Urinary bladder (tissue), 3 donors: ENCODE measurements at regions not wholly inside any gene's neighbourhood (a gene's known extent, or its start where the extent isn't known, plus 50 kb on each side); places are given as distances from the start of the nearest gene placed in this dataset.
"Not testable (repeated sequence)": the region's sequence is repeated elsewhere in the genome, so short reads cannot be mapped to it uniquely, and the experiment has no call there.

ENCODE experiments used
- DNase-seq: peaks from one replicate; pipeline ENCODE4 v3.0.0-alpha.2; 2015; ENCODE audit errors: extremely low spot score
- H3K27ac ChIP-seq: one replicate; pipeline ENCODE4 v1.5.1; 2013; ENCODE audit warnings: low read depth, mild to moderate bottlenecking, moderate library complexity
- H3K36me3 ChIP-seq: one replicate; pipeline ENCODE4 v1.6.1; 2013; ENCODE audit warnings: mild to moderate bottlenecking, moderate library complexity; ENCODE audit not compliant: insufficient read depth
- H3K4me1 ChIP-seq: one replicate; pipeline ENCODE4 v1.6.1; 2013; ENCODE audit warnings: mild to moderate bottlenecking, moderate library complexity; ENCODE audit not compliant: insufficient read depth
- H3K4me3 ChIP-seq: one replicate; pipeline ENCODE4 v1.5.1; 2013; ENCODE audit warnings: low read depth, low read length
- WGBS: extraction: QIAGEN DNeasy Blood & Tissue Kit; methylation state at CpG from one replicate; pipeline ENCODE4 v1.1.7; 2013; 5-methylcytosine and 5-hydroxymethylcytosine counted together
- donor health status: healthy with polysubstance abuse.
- donor health status: healthy.

DNA sequence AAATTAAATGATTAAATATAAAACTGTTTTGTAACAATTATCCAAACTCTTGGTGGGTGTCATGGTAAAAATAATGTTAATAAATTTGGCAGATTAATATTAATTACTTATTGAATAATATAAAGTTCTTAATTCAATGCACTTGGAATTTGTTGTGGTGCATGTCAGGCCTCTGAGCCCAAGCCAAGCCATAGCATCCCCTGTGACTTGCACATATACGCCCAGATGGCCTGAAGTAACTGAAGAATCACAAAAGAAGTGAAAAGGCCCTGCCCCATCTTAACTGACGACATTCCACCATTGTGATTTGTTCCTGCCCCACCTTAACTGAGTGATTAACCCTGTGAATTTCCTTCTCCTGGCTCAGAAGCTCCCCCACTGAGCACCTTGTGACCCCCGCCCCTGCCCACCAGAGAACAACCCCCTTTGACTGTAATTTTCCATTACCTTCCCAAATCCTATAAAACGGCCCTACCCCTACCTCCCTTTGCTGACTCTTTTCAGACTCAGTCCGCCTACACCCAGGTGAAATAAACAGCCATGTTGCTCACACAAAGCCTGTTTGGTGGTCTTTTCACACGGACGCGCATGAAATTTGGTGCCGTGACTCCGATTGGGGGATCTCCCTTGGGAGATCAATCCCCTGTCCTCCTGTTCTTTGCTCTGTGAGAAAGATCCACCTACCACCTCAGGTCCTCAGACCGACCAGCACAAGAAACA lies 562.9 kb downstream of the HTR7 start:
- not testable (repeated sequence) for H3K27ac ChIP-seq, H3K36me3 ChIP-seq, DNase-seq, H3K4me1 ChIP-seq, H3K4me3 ChIP-seq
- 94% methylated on average over 11 of the region's 11 CpGs for WGBS

DNA sequence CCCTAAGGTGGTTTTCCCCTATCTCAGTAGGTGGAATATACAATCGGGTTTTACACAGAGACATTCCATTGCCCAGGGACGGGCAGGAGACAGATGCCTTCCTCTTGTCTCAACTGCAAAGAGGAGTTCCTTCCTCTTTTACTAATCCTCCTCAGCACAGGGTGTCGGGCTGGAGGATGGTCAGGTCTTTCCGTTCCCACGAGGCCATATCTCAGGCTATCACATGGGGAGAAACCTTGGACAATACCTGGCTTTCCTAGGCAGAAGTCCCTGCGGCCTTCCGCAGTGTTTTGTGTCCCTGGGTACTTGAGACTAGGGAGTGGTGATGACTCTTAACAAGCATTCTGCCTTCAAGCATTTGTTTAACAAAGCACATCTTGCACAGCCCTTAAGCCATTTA lies 555.8 kb downstream of the HTR7 start:
- not testable (repeated sequence) for H3K36me3 ChIP-seq, H3K27ac ChIP-seq, H3K4me3 ChIP-seq, H3K4me1 ChIP-seq, DNase-seq
- whole genome bisulfite sequencing, result 59% methylated on average over 7 of the region's 7 CpGs

DNA sequence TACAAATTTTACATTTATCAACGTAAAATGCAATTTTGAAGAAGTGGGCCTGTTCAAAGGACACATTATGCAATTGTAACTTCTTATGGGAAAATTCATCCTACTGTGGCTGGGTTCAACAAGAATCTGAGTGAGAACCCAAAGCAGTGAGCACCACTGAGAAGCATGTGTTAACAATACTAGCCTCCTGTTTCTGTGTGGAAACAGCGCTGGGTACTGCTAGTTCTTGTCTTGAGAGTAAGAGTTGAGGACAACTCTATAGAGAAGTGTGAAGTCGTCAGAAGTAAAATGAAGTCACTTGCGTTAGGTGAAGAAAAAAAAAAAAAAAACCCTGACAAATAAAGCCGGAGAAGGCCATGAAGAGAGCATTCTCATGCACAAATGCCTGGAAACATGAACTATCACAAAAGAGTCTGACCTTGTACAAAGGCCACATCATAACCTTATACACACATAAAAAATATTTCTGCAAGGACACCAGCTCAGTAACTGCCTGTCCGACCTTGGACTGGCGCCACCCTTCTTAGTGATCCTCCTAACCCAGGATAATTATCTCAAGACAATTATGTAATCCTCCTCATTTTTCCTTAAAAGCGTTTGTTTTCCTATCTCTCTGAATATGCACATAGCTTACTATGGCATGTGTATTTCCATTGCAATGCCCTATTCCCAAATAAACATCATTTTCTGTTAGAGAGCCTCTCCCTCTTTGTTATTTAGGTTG lies 554.9 kb downstream of the HTR7 start:
- H3K4me1 ChIP-seq, result no peaks in the 10 kb centered on the region

DNA sequence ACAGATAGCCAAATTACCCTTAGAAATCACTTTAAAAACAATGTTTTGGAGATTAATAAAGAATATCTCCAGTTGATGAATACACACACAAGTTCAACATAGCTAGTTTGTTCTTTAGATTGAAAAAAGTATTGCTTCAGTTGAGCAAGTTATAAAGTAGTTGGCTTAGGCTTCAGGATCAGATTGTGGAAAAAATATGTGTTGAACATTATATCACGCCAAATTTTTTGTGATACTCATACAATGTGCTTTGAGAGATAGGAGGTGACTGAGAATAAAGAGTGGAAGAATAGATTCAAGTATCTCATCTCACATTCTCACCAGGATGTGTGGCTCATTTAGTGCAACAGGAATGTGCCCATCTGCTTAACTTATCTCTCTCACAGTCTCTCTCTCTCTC lies 553.3 kb downstream of the HTR7 start:
- Histone ChIP-seq H3K27ac (no peak overlapping the region), H3K4me1 (no peaks in the 10 kb centered on the region), H3K36me3 (no peaks in the 10 kb centered on the region), H3K4me3 (no peak overlapping the region)
- DNase-seq, result no peak
- WGBS, result 2% methylated on average over 1 of the region's 1 CpG

More for the DNA sequence above, 554.9 kb downstream of the HTR7 start:
- H3K27ac ChIP-seq, result no peak overlapping the region
- H3K4me3 ChIP-seq, result no peak overlapping the region
- no peaks in the 10 kb centered on the region for H3K36me3 ChIP-seq
- WGBS, result 84% methylated on average over 8 of the region's 8 CpGs
- no peak for DNase-seq

DNA sequence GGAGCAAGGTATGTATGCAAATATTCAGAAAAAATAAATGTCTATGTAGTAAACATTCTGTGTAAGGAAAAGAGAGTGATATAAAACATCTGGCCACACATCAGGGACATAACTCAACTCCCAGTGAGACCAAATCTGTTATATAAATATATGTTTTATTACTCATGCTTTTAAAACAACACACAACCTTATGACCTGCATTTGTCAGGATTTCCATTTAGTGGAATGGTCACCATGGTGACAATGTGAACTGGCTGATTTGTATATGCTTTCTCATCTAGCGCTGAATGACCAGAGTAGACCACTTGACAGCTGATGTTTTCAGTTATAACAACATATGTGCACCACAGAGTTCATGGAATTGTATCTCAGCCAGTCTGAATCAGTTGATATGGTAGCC lies 551.7 kb downstream of the HTR7 start:
- no peak overlapping the region for H3K27ac ChIP-seq
- H3K36me3 ChIP-seq, result no peaks in the 10 kb centered on the region
- 54% methylated on average over 1 of the region's 1 CpG for WGBS
- no peaks in the 10 kb centered on the region for H3K4me1 ChIP-seq
- H3K4me3 ChIP-seq, result no peak overlapping the region
- no peak for DNase-seq

DNA sequence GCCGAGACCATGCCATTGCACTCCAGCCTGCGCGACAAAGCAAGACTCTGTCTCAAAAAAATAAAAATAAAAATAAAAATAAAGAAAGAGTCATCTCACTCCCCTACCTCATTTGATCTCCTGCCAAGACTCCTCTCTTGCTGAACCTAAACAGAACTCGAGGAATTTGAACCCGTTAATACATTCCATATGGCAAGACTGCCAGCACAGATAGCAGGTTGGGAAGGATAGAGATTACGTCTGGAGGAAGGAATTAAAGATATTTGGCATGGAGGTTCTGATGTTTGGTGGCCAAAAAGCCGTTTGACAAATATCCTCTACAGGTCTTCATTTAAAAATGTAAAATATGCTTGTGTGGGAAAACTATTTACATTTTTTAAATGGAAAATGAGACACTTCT lies 549.6 kb downstream of the HTR7 start:
- H3K27ac ChIP-seq, result no peak overlapping the region
- no peak for DNase-seq
- WGBS, result 46% methylated on average over 7 of the region's 7 CpGs

DNA sequence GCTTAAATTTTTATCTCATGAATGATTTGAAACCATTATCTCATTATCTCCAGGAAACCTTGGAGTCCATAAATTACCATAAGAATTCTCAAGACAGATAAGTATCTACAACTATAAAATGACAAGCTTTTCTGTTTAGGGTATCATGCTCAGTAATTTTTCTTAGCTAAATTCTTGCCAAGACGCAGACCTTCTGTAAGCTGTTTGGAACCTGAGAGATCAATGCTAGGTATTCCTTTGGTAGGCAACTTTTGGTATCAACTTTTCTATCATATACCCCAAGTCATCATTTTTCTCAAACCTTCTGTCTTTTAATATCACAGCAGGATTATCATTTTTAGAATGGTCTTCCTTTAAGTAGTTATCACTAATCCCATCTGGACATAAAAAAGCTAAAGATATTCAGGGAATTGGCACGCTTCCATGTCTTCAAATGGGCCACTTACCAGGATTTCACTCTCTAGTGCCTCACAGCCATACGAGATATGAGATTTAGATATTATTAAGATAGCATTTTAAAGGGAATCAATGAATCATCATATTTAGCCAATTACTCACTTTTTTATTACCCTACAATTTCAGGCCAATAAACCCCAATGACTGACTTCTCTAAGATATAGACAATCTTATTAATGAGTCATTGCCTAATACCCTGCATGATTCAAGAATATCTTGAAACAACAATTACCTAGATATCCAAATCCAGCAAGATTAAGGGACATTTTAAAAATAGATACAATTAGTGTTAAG lies 544.1 kb downstream of the HTR7 start:
- H3K36me3 ChIP-seq, result no peaks in the 10 kb centered on the region
- H3K4me3 ChIP-seq, result no peak overlapping the region
- H3K27ac ChIP-seq, result no peak overlapping the region
- no peak for DNase-seq
- H3K4me1 ChIP-seq, result no peaks in the 10 kb centered on the region
- 62% methylated on average over 3 of the region's 3 CpGs for WGBS

More for the DNA sequence above, 549.6 kb downstream of the HTR7 start:
- Histone ChIP-seq H3K4me3 (no peak overlapping the region), H3K36me3 (no peaks in the 10 kb centered on the region), H3K4me1 (no peaks in the 10 kb centered on the region)

DNA sequence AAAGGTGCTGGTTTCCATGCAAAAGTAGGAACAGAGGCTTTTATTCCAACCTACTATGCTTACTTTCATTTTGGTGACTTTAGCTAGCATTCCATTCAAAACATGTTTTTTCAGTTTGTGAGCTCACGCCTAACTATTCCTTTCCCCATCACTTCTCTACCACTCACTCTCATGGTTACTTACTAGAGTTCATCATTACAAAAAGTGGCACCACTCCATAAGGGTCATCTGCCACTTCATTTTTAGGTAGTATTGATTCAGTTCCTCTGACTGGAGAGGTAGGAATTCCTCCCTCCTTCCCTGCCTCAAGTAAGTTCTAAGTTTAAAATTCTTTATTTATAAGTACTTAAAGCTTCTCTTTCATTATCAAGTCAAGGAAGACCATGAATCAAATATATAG lies 543.1 kb downstream of the HTR7 start:
- no peak overlapping the region for H3K4me3 ChIP-seq
- H3K27ac ChIP-seq, result no peak overlapping the region
- no peaks in the 10 kb centered on the region for H3K4me1 ChIP-seq
- DNase-seq, result no peak
- WGBS, result 92% methylated on average over 1 of the region's 1 CpG
- H3K36me3 ChIP-seq, result no peaks in the 10 kb centered on the region

DNA sequence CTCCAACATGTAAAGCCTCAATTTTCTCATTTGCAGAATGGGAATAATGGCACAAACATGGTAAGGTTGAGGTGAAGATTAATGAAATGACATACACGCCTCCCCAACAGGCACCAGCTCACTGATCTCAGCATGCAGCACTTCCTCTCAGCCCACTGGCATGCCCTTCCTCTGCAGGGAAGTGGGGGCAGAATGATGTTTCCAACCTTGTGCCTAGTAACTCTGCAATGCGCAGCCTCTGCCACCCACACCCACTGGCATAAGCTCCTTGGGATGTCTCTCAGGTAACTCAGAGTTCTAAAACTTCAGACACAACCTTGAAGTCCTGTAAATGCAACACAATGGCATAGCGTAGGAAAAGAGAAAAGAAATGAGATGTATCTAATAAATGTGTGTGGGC lies 540.7 kb downstream of the HTR7 start:
- no peak overlapping the region for H3K27ac ChIP-seq
- no peaks in the 10 kb centered on the region for H3K4me1 ChIP-seq
- WGBS, result 95% methylated on average over 3 of the region's 3 CpGs
- no peak overlapping the region for H3K4me3 ChIP-seq
- no peaks in the 10 kb centered on the region for H3K36me3 ChIP-seq
- DNase-seq, result no peak

DNA sequence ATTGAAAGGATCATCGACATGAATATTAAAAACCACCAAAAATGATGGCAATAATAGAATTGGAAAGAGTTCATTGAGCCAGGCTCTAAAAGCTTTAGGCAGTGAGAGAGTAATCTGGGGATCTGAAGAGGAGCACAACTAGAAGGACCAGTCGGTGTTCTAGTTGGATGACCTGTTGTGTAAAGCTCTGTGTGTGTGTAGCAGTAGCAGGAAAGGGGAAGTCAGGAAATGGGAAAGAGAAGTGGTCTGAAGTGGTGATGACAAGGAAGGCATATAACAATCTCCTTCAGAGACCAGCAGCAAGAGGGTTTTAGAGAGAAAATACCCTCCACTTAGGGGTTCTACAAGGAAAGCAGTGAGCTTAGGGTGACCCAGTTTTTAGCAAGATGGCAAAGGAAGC lies 539.2 kb downstream of the HTR7 start:
- Histone ChIP-seq H3K4me1 (no peaks in the 10 kb centered on the region), H3K27ac (no peak overlapping the region), H3K36me3 (no peaks in the 10 kb centered on the region), H3K4me3 (no peak overlapping the region)
- no peak for DNase-seq
- 92% methylated on average over 2 of the region's 2 CpGs for WGBS

DNA sequence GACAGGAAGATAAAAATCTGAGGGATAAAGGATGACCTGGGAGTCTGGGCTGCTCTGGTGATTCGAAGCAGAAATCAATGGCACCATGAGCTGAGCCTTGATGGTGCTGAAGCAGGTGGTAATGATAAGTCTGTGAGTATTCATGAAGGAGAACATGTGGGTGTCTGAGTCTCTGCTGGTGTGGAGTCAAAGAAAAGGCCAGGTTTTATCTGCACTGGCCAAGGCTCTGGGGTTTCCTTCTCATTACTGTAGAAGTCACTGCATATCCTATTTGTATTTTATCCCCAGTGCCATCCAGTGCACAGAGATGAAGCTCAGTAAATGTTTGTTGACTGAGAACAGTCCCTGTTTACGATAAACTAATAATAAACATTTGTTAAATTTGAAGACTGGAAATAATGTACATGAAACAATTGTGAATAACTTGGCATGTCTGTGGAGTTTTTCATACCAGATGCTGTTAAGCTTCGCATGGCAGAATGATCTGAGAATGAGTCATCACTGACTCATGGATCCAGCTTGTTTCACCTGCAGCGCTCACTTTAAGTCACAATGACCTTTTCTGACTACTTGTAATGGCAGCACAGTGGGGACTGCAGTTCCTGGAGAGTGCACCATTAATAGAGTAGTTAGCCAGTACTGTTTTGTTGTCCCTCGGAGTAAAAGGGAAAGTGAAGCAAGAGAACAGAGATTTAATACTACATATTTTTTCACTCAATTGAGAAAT lies 538.5 kb downstream of the HTR7 start:
- Histone ChIP-seq H3K27ac (no peak overlapping the region), H3K4me3 (no peak overlapping the region), H3K4me1 (no peaks in the 10 kb centered on the region), H3K36me3 (no peaks in the 10 kb centered on the region)
- no peak for DNase-seq
- WGBS, result 52% methylated on average over 5 of the region's 5 CpGs

DNA sequence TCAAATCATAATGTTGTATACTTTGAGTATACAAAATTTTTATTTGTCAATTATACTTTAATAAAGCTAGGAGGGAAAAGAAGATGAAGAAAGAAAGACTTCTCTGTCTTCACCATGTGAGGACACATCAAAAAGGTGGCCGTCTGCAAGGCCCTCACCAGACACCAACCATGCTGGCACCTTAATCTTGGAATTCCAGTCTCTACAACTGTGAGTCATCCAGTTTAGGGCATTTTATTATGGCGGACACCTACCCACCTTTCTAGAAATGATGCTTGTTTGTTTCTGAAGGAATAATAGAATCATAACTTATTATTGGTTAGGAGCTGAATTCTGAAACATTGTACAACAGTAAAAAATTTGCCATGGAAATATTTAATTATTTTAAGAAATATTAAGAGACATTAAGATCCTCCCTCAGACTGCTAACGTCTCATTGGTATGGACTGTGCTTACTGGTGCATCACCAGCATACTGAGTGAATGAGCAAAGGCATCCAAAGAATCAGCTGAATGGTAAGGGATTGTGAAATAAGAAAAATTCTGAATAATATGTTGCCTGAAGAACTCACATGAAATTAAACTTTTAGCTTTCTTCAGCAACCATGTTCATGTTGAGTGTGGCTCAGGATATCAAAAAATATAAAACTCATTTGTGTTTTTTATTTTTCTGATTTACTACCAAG lies 536.6 kb downstream of the HTR7 start:
- H3K27ac ChIP-seq, result no peak overlapping the region
- H3K36me3 ChIP-seq, result no peaks in the 10 kb centered on the region
- H3K4me1 ChIP-seq, result no peaks in the 10 kb centered on the region
- 95% methylated on average over 3 of the region's 3 CpGs for WGBS
- no peak for DNase-seq
- no peak overlapping the region for H3K4me3 ChIP-seq
